HEK293 (cell line): ENCODE measurements at regions not wholly inside any gene's neighbourhood (a gene's known extent, or its start where the extent isn't known, plus 50 kb on each side); places are given as distances from the start of the nearest gene placed in this dataset.
"Not testable (repeated sequence)": the region's sequence is repeated elsewhere in the genome, so short reads cannot be mapped to it uniquely, and the experiment has no call there.

ENCODE experiments used
- CTCF ChIA-PET: fragments of 350-600 bp; formaldehyde crosslinking; extraction: SDS; loops from one replicate; lab custom pipeline; 2021; ENCODE audit warnings: antibody characterized with exemption; lab: Yijun Ruan, JAX
- POLR2A ChIA-PET: fragments of 300-600 bp; formaldehyde crosslinking; extraction: SDS; loops from one replicate; lab custom pipeline; 2020; ENCODE audit warnings: antibody characterized with exemption, inconsistent platforms; lab: Yijun Ruan, JAX
- H3K27ac ChIP-seq: fragments of 200-500 bp; sonication (Bioruptor generic); 2 replicates; pipeline ENCODE4 v1.5.1; 2014; ENCODE audit warnings: low read depth, low read length, control low read depth, inconsistent platforms; ENCODE audit errors: extremely low read depth
- H3K36me3 ChIP-seq, 2 experiments: fragments of 200-500 bp in 1 of 2; sonication (Bioruptor generic) in 1 of 2; 1 replicate in 1 of 2; 2 replicates in 1 of 2; pipeline ENCODE4 v1.5.1; 2014 to 2017; ENCODE audit warnings: inconsistent platforms in 2 of 2, low read length in 2 of 2; ENCODE audit not compliant: control insufficient read depth in 2 of 2, insufficient read depth in 1 of 2
- H3K4me1 ChIP-seq: fragments of 200-500 bp; sonication (Bioruptor generic); 2 replicates; pipeline ENCODE4 v1.5.1; 2014; ENCODE audit warnings: mild to moderate bottlenecking, low read length, inconsistent platforms; ENCODE audit not compliant: control insufficient read depth, insufficient read depth
- H3K4me3 ChIP-seq: 2 replicates; pipeline ENCODE4 v1.5.1; 2011; ENCODE audit warnings: low read depth, mild to moderate bottlenecking, control low read depth, low read length, moderate library complexity
- H3K9me3 ChIP-seq: fragments of 200-500 bp; sonication (Bioruptor generic); 2 replicates; pipeline ENCODE4 v1.5.1; 2014; ENCODE audit warnings: low read depth, low read length, inconsistent platforms; ENCODE audit not compliant: control insufficient read depth, insufficient read depth
- PRDM1 ChIP-seq: fragments of 450-650 bp; formaldehyde crosslinking; IDR thresholded peaks from 2 replicates; pipeline ENCODE4; 2016; ENCODE audit warnings: missing biosample characterization, missing genetic modification characterization
- SETDB1 ChIP-seq: IDR thresholded peaks from one replicate; pipeline ENCODE4 v1.6.1; 2017; ENCODE audit warnings: mild to moderate bottlenecking, low read length, moderate library complexity, mixed read lengths; ENCODE audit not compliant: insufficient read length
- SP2 ChIP-seq: fragments of 450-650 bp; formaldehyde crosslinking; IDR thresholded peaks from 2 replicates; pipeline ENCODE4 v1.5.1; 2016; ENCODE audit warnings: missing biosample characterization, missing genetic modification characterization
- TRIM28 ChIP-seq: IDR thresholded peaks from 2 replicates; pipeline ENCODE4 v1.6.1; 2011; ENCODE audit warnings: low read length, control low read depth, borderline replicate concordance
- WT1 ChIP-seq: fragments of 450-650 bp; formaldehyde crosslinking; IDR thresholded peaks from 2 replicates; pipeline ENCODE4 v1.5.1; 2016; ENCODE audit warnings: missing biosample characterization, missing genetic modification characterization
- ZBTB26 ChIP-seq: fragments of 450-650 bp; formaldehyde crosslinking; optimal IDR thresholded peaks from 2 replicates; pipeline ENCODE3; 2016; ENCODE audit warnings: missing biosample characterization, mild to moderate bottlenecking, missing genetic modification characterization
- ZIC2 ChIP-seq: fragments of 450-650 bp; formaldehyde crosslinking; IDR thresholded peaks from 2 replicates; pipeline ENCODE4 v1.5.1; 2016; ENCODE audit warnings: missing biosample characterization, missing genetic modification characterization
- ZNF221 ChIP-seq: fragments of 450-650 bp; formaldehyde crosslinking; IDR thresholded peaks from 2 replicates; pipeline ENCODE4 v1.5.1; 2017; ENCODE audit warnings: missing biosample characterization, missing genetic modification characterization, borderline replicate concordance
- ZNF24 ChIP-seq: fragments of 450-650 bp; formaldehyde crosslinking; IDR thresholded peaks from 2 replicates; pipeline ENCODE4 v1.5.1; 2016; ENCODE audit warnings: missing biosample characterization, missing genetic modification characterization
- ZNF26 ChIP-seq: fragments of 450-650 bp; formaldehyde crosslinking; IDR thresholded peaks from 2 replicates; pipeline ENCODE4 v1.5.1; 2016; ENCODE audit warnings: missing biosample characterization, missing genetic modification characterization
- ZNF335 ChIP-seq: fragments of 450-650 bp; formaldehyde crosslinking; conservative IDR thresholded peaks from 2 replicates; pipeline ENCODE4 v1.5.1; 2016; ENCODE audit warnings: missing biosample characterization, missing genetic modification characterization
- ZNF473 ChIP-seq: fragments of 450-650 bp; formaldehyde crosslinking; IDR thresholded peaks from 2 replicates; pipeline ENCODE4 v1.5.1; 2017; ENCODE audit warnings: missing biosample characterization, missing genetic modification characterization
- ZNF529 ChIP-seq: fragments of 450-650 bp; formaldehyde crosslinking; IDR thresholded peaks from 2 replicates; pipeline ENCODE4 v1.5.1; 2017; ENCODE audit warnings: missing genetic modification characterization, missing biosample characterization; ENCODE audit not compliant: insufficient replicate concordance
- ZNF548 ChIP-seq: fragments of 450-650 bp; formaldehyde crosslinking; IDR thresholded peaks from 2 replicates; pipeline ENCODE4 v1.5.1; 2016; ENCODE audit warnings: missing biosample characterization, missing genetic modification characterization
- ZNF585B ChIP-seq: fragments of 450-650 bp; formaldehyde crosslinking; IDR thresholded peaks from 2 replicates; pipeline ENCODE4 v1.5.1; 2016; ENCODE audit warnings: missing biosample characterization, missing genetic modification characterization
- ZNF658 ChIP-seq: fragments of 450-650 bp; formaldehyde crosslinking; IDR thresholded peaks from 2 replicates; pipeline ENCODE4; 2016; ENCODE audit warnings: missing biosample characterization, missing genetic modification characterization
- ZNF768 ChIP-seq: fragments of 450-650 bp; formaldehyde crosslinking; IDR thresholded peaks from 2 replicates; pipeline ENCODE4 v1.5.1; 2018; ENCODE audit warnings: missing biosample characterization, mild to moderate bottlenecking, missing genetic modification characterization
- ZNF837 ChIP-seq: fragments of 450-650 bp; formaldehyde crosslinking; IDR thresholded peaks from 2 replicates; pipeline ENCODE4 v1.5.1; 2016; ENCODE audit warnings: missing biosample characterization, missing genetic modification characterization
- ZSCAN30 ChIP-seq: fragments of 450-650 bp; IDR thresholded peaks from 2 replicates; pipeline ENCODE4 v1.5.1; 2018; ENCODE audit warnings: missing biosample characterization, mild to moderate bottlenecking, missing genetic modification characterization, moderate library complexity

- Histone ChIP-seq H3K4me3 (no peak overlapping the region), H3K9me3 (no peaks in the 10 kb centered on the region), H3K36me3 (no peaks in the 10 kb centered on the region), H3K4me1 (no peaks in the 10 kb centered on the region), H3K27ac (no peak overlapping the region)
- no peak for TF ChIP-seq ZNF473 (tag by site-specific recombination)
- peak; percentile 70; the same call in 1 of the 2 replicates for TF ChIP-seq TRIM28
- peak; percentile 47 for TF ChIP-seq SETDB1
- peak; percentile 89 for TF ChIP-seq ZNF585B (tag by site-specific recombination)
- ChIA-PET CTCF (interaction anchor here (0.6 kb wide), 1 partner anchor 39 kb away, joined by 3 read pairs; no protein-coding TSS in a partner anchor), POLR2A (no interaction called here)
Measured at GRCh38 chr2:236835307-236836024, 250.2 kb upstream of the COPS8 start.

- H3K36me3 ChIP-seq, H3K9me3 ChIP-seq, H3K4me3 ChIP-seq, H3K27ac ChIP-seq, POLR2A ChIA-PET, H3K4me1 ChIP-seq: not testable (repeated sequence)
- CTCF ChIA-PET, result interaction anchor here (0.6 kb wide), 1 partner anchor 39 kb away, joined by 3 read pairs; no protein-coding TSS in a partner anchor
Measured at GRCh38 chr2:236836028-236836427, 249.7 kb upstream of the COPS8 start.

- ChIA-PET CTCF (interaction anchor here (0.8 kb wide), 1 partner anchor 636 kb away, joined by 3 read pairs; no protein-coding TSS in a partner anchor), POLR2A (no interaction called here)
- Histone ChIP-seq H3K4me3 (no peak overlapping the region), H3K36me3 (no peaks in the 10 kb centered on the region), H3K27ac (no peak overlapping the region), H3K9me3 (no peaks in the 10 kb centered on the region), H3K4me1 (no peaks in the 10 kb centered on the region)
- no peak for TF ChIP-seq WT1 (tag by site-specific recombination)
- no peak for TF ChIP-seq ZNF24 (tag by site-specific recombination)
- TF ChIP-seq ZNF768 (tag by site-specific recombination), result no peak
- no peak for TF ChIP-seq ZSCAN30 (tag by site-specific recombination)
- no peak for TF ChIP-seq ZNF837 (tag by site-specific recombination)
- TF ChIP-seq ZNF26 (tag by site-specific recombination), result no peak
Measured at GRCh38 chr2:236840215-236840614, 245.5 kb upstream of the COPS8 start.

GRCh38 chr2:236840857-236841256, 244.8 kb upstream of the COPS8 start:
- H3K9me3 ChIP-seq, result no peaks in the 10 kb centered on the region
- no peaks in the 10 kb centered on the region for H3K4me1 ChIP-seq
- TF ChIP-seq ZNF837 (tag by site-specific recombination) (no peak), ZNF221 (no peak), PRDM1 (tag by site-specific recombination) (no peak), SP2 (tag by site-specific recombination) (no peak), ZIC2 (no peak), ZNF548 (tag by site-specific recombination) (no peak), ZNF335 (no peak), ZBTB26 (tag by site-specific recombination) (no peak), ZNF529 (tag by site-specific recombination) (no peak), ZNF24 (tag by site-specific recombination) (no peak), ZNF658 (no peak)
- CTCF ChIA-PET, result interaction anchor here (0.8 kb wide), 1 partner anchor 635 kb away, joined by 3 read pairs; no protein-coding TSS in a partner anchor
- POLR2A ChIA-PET, result no interaction called here
- no peaks in the 10 kb centered on the region for H3K36me3 ChIP-seq
- H3K27ac ChIP-seq, result no peak overlapping the region
- H3K4me3 ChIP-seq, result no peak overlapping the region
